ENCODE measurements at regions not wholly inside any gene's neighbourhood (a gene's known extent, or its start where the extent isn't known, plus 50 kb on each side); places are given as distances from the start of the nearest gene placed in this dataset.

DNA sequence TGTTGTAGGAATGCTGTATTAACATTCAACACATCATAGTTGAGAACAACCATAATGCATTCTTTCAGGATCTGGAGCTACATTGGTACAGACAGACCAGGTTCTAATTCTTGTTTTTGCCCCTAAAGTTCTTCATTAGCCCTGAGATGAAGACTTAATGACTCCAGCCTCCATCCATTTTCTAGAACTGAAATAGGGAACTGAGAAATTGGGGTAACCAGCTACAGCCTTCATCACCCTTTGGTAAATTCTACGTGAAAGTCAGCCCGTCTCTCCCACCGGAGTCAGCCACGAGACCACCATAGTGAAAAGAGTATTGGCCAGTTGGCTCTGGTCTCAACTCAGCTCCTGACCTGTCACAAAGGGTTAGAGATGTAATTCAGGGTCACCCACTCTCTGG is 164.0 kb downstream of the NUAK1 start:
- Histone ChIP-seq H3K27ac (no peak overlapping the region), H3K9me3 (no peaks in the 10 kb centered on the region), H3K27me3 (replicated peaks; ENCODE audit: insufficient read depth) (no peaks in the 10 kb centered on the region), H3K4me3 (no peak overlapping the region), H3K4me1 (replicated peaks) (no peaks in the 10 kb centered on the region), H3K36me3 (no peaks in the 10 kb centered on the region)
- intact Hi-C loops (cut with DNase I) = no loop called here
- DNase-seq (ENCODE audit: low spot score) = no peak
- WGBS = 97% methylated on average over 4 of the region's 4 CpGs
- TF ChIP-seq, protein P1, sequence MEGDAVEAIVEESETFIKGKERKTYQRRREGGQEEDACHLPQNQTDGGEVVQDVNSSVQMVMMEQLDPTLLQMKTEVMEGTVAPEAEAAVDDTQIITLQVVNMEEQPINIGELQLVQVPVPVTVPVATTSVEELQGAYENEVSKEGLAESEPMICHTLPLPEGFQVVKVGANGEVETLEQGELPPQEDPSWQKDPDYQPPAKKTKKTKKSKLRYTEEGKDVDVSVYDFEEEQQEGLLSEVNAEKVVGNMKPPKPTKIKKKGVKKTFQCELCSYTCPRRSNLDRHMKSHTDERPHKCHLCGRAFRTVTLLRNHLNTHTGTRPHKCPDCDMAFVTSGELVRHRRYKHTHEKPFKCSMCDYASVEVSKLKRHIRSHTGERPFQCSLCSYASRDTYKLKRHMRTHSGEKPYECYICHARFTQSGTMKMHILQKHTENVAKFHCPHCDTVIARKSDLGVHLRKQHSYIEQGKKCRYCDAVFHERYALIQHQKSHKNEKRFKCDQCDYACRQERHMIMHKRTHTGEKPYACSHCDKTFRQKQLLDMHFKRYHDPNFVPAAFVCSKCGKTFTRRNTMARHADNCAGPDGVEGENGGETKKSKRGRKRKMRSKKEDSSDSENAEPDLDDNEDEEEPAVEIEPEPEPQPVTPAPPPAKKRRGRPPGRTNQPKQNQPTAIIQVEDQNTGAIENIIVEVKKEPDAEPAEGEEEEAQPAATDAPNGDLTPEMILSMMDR (IDR thresholded peaks at IDR 0.05) = no peak
- TF ChIP-seq POLR2AphosphoS5 (IDR thresholded peaks at IDR 0.05) (no peak), POLR2A (IDR thresholded peaks at IDR 0.05) (no peak)

DNA sequence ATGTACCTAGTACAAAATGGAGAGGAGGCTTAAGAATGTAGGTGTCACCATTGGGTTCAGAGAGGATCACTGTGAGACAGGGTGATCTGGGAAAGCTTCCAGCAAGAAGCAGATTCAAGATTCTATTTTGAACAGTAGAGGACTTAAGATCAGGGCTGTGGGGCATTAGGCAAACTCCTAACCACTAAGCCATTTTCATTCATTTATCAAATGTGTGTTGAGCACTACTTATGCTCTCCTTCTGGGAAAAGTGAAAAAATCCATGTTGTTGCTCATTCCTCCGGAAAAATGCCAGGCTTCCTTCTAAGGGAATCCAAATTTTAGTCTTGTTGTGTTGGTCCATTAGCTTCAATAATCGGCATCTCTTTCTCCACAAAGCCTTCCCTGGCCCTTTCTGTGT is 163.4 kb downstream of the NUAK1 start:
- 98% methylated on average over 2 of the region's 2 CpGs for WGBS
- intact Hi-C loops (cut with DNase I) = no loop called here
- TF ChIP-seq, protein P1 (IDR thresholded peaks at IDR 0.05) = no peak
- TF ChIP-seq POLR2A (IDR thresholded peaks at IDR 0.05) = no peak
- no peak for TF ChIP-seq POLR2AphosphoS5 (IDR thresholded peaks at IDR 0.05)
- Histone ChIP-seq H3K4me1 (replicated peaks) (no peaks in the 10 kb centered on the region), H3K36me3 (no peaks in the 10 kb centered on the region), H3K4me3 (no peak overlapping the region), H3K27me3 (replicated peaks; ENCODE audit: insufficient read depth) (no peaks in the 10 kb centered on the region), H3K9me3 (no peaks in the 10 kb centered on the region), H3K27ac (no peak overlapping the region)
- DNase-seq (ENCODE audit: low spot score) = no peak

DNA sequence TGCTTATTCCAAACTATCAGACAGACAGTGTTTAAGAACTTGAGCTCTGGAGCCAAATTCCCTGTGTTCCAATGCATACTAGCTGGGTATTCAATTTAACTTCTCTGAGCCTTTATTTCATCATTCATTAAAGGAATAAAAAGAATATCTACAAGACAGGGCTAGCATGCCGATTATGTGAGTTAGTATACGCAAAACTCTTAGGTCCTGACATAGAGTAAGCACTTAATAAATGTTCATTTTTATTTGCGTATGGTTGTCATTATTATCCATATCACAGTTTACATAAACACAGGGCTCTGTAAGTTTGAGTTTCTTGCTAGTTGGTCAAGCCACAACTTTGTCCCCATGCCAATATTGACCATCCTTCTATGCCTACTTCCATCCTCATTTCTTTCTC is 161.5 kb downstream of the NUAK1 start:
- 88% methylated on average over 3 of the region's 3 CpGs for WGBS
- no peaks in the 10 kb centered on the region for H3K27me3 ChIP-seq (replicated peaks; ENCODE audit: insufficient read depth)
- TF ChIP-seq POLR2A (IDR thresholded peaks at IDR 0.05) (no peak), POLR2AphosphoS5 (IDR thresholded peaks at IDR 0.05) (no peak)
- TF ChIP-seq, protein P1 (IDR thresholded peaks at IDR 0.05) = no peak
- H3K27ac ChIP-seq = no peak overlapping the region
- DNase-seq (ENCODE audit: low spot score) = no peak
- H3K4me3 ChIP-seq = no peak overlapping the region
- no peaks in the 10 kb centered on the region for H3K36me3 ChIP-seq
- intact Hi-C loops (cut with DNase I) = no loop called here
- H3K9me3 ChIP-seq = no peaks in the 10 kb centered on the region
- H3K4me1 ChIP-seq (replicated peaks) = no peaks in the 10 kb centered on the region

DNA sequence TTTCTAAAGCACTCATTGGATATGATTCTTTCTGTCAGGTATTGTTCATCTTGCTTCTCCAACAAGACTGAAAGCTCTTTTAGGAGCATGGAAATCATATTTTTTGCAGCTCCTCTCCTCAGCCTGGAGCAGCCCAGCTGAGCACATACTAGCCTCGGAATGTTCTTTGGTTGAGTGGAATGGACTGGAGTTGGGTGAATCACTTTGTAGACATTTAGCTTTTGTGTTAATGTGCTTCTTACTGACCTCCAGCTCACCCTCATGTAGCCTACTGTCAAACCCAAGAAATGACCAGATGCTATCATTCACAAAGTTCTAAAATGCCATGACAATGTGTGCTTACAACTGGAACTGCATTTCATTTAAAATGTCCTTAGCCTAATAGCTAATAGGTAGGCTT is 161.1 kb downstream of the NUAK1 start:
- Histone ChIP-seq H3K9me3 (no peaks in the 10 kb centered on the region), H3K4me1 (replicated peaks) (no peaks in the 10 kb centered on the region), H3K27me3 (replicated peaks; ENCODE audit: insufficient read depth) (no peaks in the 10 kb centered on the region), H3K27ac (no peak overlapping the region), H3K36me3 (no peaks in the 10 kb centered on the region), H3K4me3 (no peak overlapping the region)
- TF ChIP-seq POLR2AphosphoS5 (IDR thresholded peaks at IDR 0.05) (no peak), POLR2A (IDR thresholded peaks at IDR 0.05) (no peak)
- TF ChIP-seq, protein P1 (IDR thresholded peaks at IDR 0.05) = no peak
- DNase-seq (ENCODE audit: low spot score) = no peak
- WGBS = 87% methylated on average over 1 of the region's 1 CpG
- intact Hi-C loops (cut with DNase I) = no loop called here

DNA sequence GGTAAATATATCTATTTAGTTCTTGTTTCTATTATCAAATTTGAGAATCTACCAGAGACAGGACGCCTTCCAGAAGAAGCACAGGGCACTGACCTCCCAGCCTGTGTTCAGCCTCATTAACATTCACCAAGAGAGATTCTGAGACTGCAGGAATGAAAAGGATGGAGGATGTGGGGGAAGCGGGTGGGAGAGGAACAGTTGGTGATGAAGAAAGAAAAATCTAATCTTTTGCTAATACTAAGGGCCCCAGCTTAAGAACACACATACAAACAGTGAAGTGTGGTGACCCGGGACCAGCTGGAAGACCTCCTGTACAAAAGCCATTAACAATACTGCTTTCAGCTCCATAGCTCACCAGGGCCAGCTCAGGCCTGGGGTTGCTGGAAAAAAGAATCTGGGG is 160.5 kb downstream of the NUAK1 start:
- DNase-seq (ENCODE audit: low spot score) = no peak
- Histone ChIP-seq H3K27ac (no peak overlapping the region), H3K4me1 (replicated peaks) (no peaks in the 10 kb centered on the region), H3K27me3 (replicated peaks; ENCODE audit: insufficient read depth) (no peaks in the 10 kb centered on the region), H3K9me3 (no peaks in the 10 kb centered on the region), H3K36me3 (no peaks in the 10 kb centered on the region), H3K4me3 (no peak overlapping the region)
- 76% methylated on average over 3 of the region's 3 CpGs for WGBS
- TF ChIP-seq, protein P1 (IDR thresholded peaks at IDR 0.05) = no peak
- no peak for TF ChIP-seq POLR2A (IDR thresholded peaks at IDR 0.05)
- no peak for TF ChIP-seq POLR2AphosphoS5 (IDR thresholded peaks at IDR 0.05)
- intact Hi-C loops (cut with DNase I) = no loop called here
